ENCODE measurements at regions not wholly inside any gene's neighbourhood (a gene's known extent, or its start where the extent isn't known, plus 50 kb on each side); places are given as distances from the start of the nearest gene placed in this dataset.

- no peak overlapping the region for H2AFZ ChIP-seq (ENCODE audit: low read length)
- DNase-seq: no peak
- H3K9me2 ChIP-seq (replicated peaks; ENCODE audit: insufficient read depth, low read length): no peaks in the 10 kb centered on the region
- H3K27me3 ChIP-seq (ENCODE audit: low read length): 0 out of 2 replicates have a peak, but pooled peaks cover 2% of the 10 kb centered on the region
- H3K9me3 ChIP-seq (ENCODE audit: low read length): no peaks in the 10 kb centered on the region
- H4K20me1 ChIP-seq (ENCODE audit: insufficient read depth, low read depth, low read length): no peaks in the 10 kb centered on the region
- no peaks in the 10 kb centered on the region for H3K79me2 ChIP-seq (ENCODE audit: low read length)
- no peak overlapping the region for H3K4me2 ChIP-seq (ENCODE audit: low read depth, low read length, poor library complexity, severe bottlenecking)
- no peak overlapping the region for H3K4me3 ChIP-seq (ENCODE audit: low read length)
- no peak overlapping the region for H3K27ac ChIP-seq (ENCODE audit: low read length)
- no peak overlapping the region for H3K9ac ChIP-seq (ENCODE audit: low read length)
- H3K4me1 ChIP-seq (ENCODE audit: low read length): peaks cover 7% of the 10 kb centered on the region
- H3K36me3 ChIP-seq (ENCODE audit: insufficient read depth, low read length): no peaks in the 10 kb centered on the region
Observed at GRCh38 chr12:41701943-41702601, 442.6 kb downstream of the GXYLT1 start.

- no peaks in the 10 kb centered on the region for H3K9me2 ChIP-seq (replicated peaks; ENCODE audit: insufficient read depth, low read length)
- DNase-seq: no peak
Observed at GRCh38 chr12:41700940-41701339, 443.7 kb downstream of the GXYLT1 start.

GRCh38 chr12:41699658-41700057 is 445.0 kb downstream of the GXYLT1 start:
- H3K9me3 ChIP-seq (ENCODE audit: low read length): no peaks in the 10 kb centered on the region
- H3K27me3 ChIP-seq (ENCODE audit: low read length): 0 out of 2 replicates have a peak, but pooled peaks cover 2% of the 10 kb centered on the region
- no peak overlapping the region for H3K4me2 ChIP-seq (ENCODE audit: low read depth, low read length, poor library complexity, severe bottlenecking)
- no peak overlapping the region for H3K9ac ChIP-seq (ENCODE audit: low read length)
- H3K27ac ChIP-seq (ENCODE audit: low read length): no peak overlapping the region
- H3K4me3 ChIP-seq (ENCODE audit: low read length): no peak overlapping the region
- no peaks in the 10 kb centered on the region for H4K20me1 ChIP-seq (ENCODE audit: insufficient read depth, low read depth, low read length)
- peaks cover 13% of the 10 kb centered on the region for H3K4me1 ChIP-seq (ENCODE audit: low read length)
- no peak overlapping the region for H2AFZ ChIP-seq (ENCODE audit: low read length)
- H3K79me2 ChIP-seq (ENCODE audit: low read length): no peaks in the 10 kb centered on the region
- H3K9me2 ChIP-seq (replicated peaks; ENCODE audit: insufficient read depth, low read length): no peaks in the 10 kb centered on the region
- no peaks in the 10 kb centered on the region for H3K36me3 ChIP-seq (ENCODE audit: insufficient read depth, low read length)
- no peak for DNase-seq

More at GRCh38 chr12:41700940-41701339, 443.7 kb downstream of the GXYLT1 start:
- H3K79me2 ChIP-seq (ENCODE audit: low read length): no peaks in the 10 kb centered on the region
- H3K9ac ChIP-seq (ENCODE audit: low read length): no peak overlapping the region
- H3K27ac ChIP-seq (ENCODE audit: low read length): no peak overlapping the region
- peaks cover 13% of the 10 kb centered on the region for H3K4me1 ChIP-seq (ENCODE audit: low read length)
- H3K9me3 ChIP-seq (ENCODE audit: low read length): no peaks in the 10 kb centered on the region
- no peak overlapping the region for H2AFZ ChIP-seq (ENCODE audit: low read length)
- H3K36me3 ChIP-seq (ENCODE audit: insufficient read depth, low read length): no peaks in the 10 kb centered on the region
- no peak overlapping the region for H3K4me2 ChIP-seq (ENCODE audit: low read depth, low read length, poor library complexity, severe bottlenecking)
- 0 out of 2 replicates have a peak, but pooled peaks cover 2% of the 10 kb centered on the region for H3K27me3 ChIP-seq (ENCODE audit: low read length)
- H4K20me1 ChIP-seq (ENCODE audit: insufficient read depth, low read depth, low read length): no peaks in the 10 kb centered on the region
- no peak overlapping the region for H3K4me3 ChIP-seq (ENCODE audit: low read length)

GRCh38 chr12:41697161-41697560 is 447.5 kb downstream of the GXYLT1 start:
- Histone ChIP-seq H3K4me3 (ENCODE audit: low read length) (no peak overlapping the region), H4K20me1 (ENCODE audit: insufficient read depth, low read depth, low read length) (no peaks in the 10 kb centered on the region), H3K36me3 (ENCODE audit: insufficient read depth, low read length) (no peaks in the 10 kb centered on the region), H3K4me1 (ENCODE audit: low read length) (peaks cover 8% of the 10 kb centered on the region), H2AFZ (ENCODE audit: low read length) (peak overlapping the region; percentile 22; the same call in 1 of the 2 replicates), H3K4me2 (ENCODE audit: low read depth, low read length, poor library complexity, severe bottlenecking) (no peak overlapping the region), H3K27me3 (ENCODE audit: low read length) (no peaks in the 10 kb centered on the region), H3K9me2 (replicated peaks; ENCODE audit: insufficient read depth, low read length) (no peaks in the 10 kb centered on the region), H3K27ac (ENCODE audit: low read length) (no peak overlapping the region), H3K9me3 (ENCODE audit: low read length) (no peaks in the 10 kb centered on the region), H3K79me2 (ENCODE audit: low read length) (no peaks in the 10 kb centered on the region), H3K9ac (ENCODE audit: low read length) (no peak overlapping the region)
- no peak for DNase-seq

GRCh38 chr12:41684997-41685396 is 459.7 kb downstream of the GXYLT1 start:
- H3K4me2 ChIP-seq (ENCODE audit: low read depth, low read length, poor library complexity, severe bottlenecking): no peak overlapping the region
- peak overlapping the region; percentile 99; the same call in 1 of the 2 replicates for H3K27ac ChIP-seq (ENCODE audit: low read length)
- no peak for DNase-seq
- no peaks in the 10 kb centered on the region for H3K27me3 ChIP-seq (ENCODE audit: low read length)
- no peaks in the 10 kb centered on the region for H3K9me2 ChIP-seq (replicated peaks; ENCODE audit: insufficient read depth, low read length)
- H3K36me3 ChIP-seq (ENCODE audit: insufficient read depth, low read length): peaks cover 2% of the 10 kb centered on the region; the same call in 1 of the 2 replicates
- no peaks in the 10 kb centered on the region for H3K79me2 ChIP-seq (ENCODE audit: low read length)
- no peaks in the 10 kb centered on the region for H4K20me1 ChIP-seq (ENCODE audit: insufficient read depth, low read depth, low read length)
- no peak overlapping the region for H3K4me3 ChIP-seq (ENCODE audit: low read length)
- no peak overlapping the region for H2AFZ ChIP-seq (ENCODE audit: low read length)
- no peaks in the 10 kb centered on the region; the same call in 1 of the 2 replicates for H3K9me3 ChIP-seq (ENCODE audit: low read length)
- peaks cover 69% of the 10 kb centered on the region for H3K4me1 ChIP-seq (ENCODE audit: low read length)
- H3K9ac ChIP-seq (ENCODE audit: low read length): no peak overlapping the region

GRCh38 chr12:41683513-41684240 is 461.0 kb downstream of the GXYLT1 start:
- peak; percentile 46 for DNase-seq
- Histone ChIP-seq H3K4me1 (ENCODE audit: low read length) (peaks cover 67% of the 10 kb centered on the region), H3K4me2 (ENCODE audit: low read depth, low read length, poor library complexity, severe bottlenecking) (peak overlapping the region; percentile 68), H3K9me3 (ENCODE audit: low read length) (no peaks in the 10 kb centered on the region; the same call in 1 of the 2 replicates), H3K36me3 (ENCODE audit: insufficient read depth, low read length) (peaks cover 2% of the 10 kb centered on the region; the same call in 1 of the 2 replicates), H2AFZ (ENCODE audit: low read length) (no peak overlapping the region), H3K79me2 (ENCODE audit: low read length) (no peaks in the 10 kb centered on the region), H3K27me3 (ENCODE audit: low read length) (no peaks in the 10 kb centered on the region), H4K20me1 (ENCODE audit: insufficient read depth, low read depth, low read length) (no peaks in the 10 kb centered on the region), H3K9me2 (replicated peaks; ENCODE audit: insufficient read depth, low read length) (no peaks in the 10 kb centered on the region), H3K4me3 (ENCODE audit: low read length) (peak overlapping the region; percentile 11; the same call in 1 of the 2 replicates), H3K27ac (ENCODE audit: low read length) (peak overlapping the region; percentile 99), H3K9ac (ENCODE audit: low read length) (peak overlapping the region; percentile 52)

GRCh38 chr12:41683023-41683422 is 461.7 kb downstream of the GXYLT1 start:
- H3K4me1 ChIP-seq (ENCODE audit: low read length): peaks cover 63% of the 10 kb centered on the region
- peak; percentile 96 for DNase-seq
- peak overlapping the region; percentile 68 for H3K4me2 ChIP-seq (ENCODE audit: low read depth, low read length, poor library complexity, severe bottlenecking)
- H3K36me3 ChIP-seq (ENCODE audit: insufficient read depth, low read length): peaks cover 2% of the 10 kb centered on the region; the same call in 1 of the 2 replicates
- H3K27ac ChIP-seq (ENCODE audit: low read length): peak overlapping the region; percentile 99
- H4K20me1 ChIP-seq (ENCODE audit: insufficient read depth, low read depth, low read length): no peaks in the 10 kb centered on the region
- peak overlapping the region; percentile 33 for H3K4me3 ChIP-seq (ENCODE audit: low read length)
- peak overlapping the region; percentile 59 for H3K9ac ChIP-seq (ENCODE audit: low read length)
- no peaks in the 10 kb centered on the region for H3K27me3 ChIP-seq (ENCODE audit: low read length)
- H3K9me3 ChIP-seq (ENCODE audit: low read length): no peaks in the 10 kb centered on the region; the same call in 1 of the 2 replicates
- no peaks in the 10 kb centered on the region for H3K9me2 ChIP-seq (replicated peaks; ENCODE audit: insufficient read depth, low read length)
- no peaks in the 10 kb centered on the region for H3K79me2 ChIP-seq (ENCODE audit: low read length)
- H2AFZ ChIP-seq (ENCODE audit: low read length): no peak overlapping the region

- Histone ChIP-seq H3K4me3 (ENCODE audit: low read length) (peak overlapping the region; percentile 33), H3K4me2 (ENCODE audit: low read depth, low read length, poor library complexity, severe bottlenecking) (peak overlapping the region; percentile 68), H2AFZ (ENCODE audit: low read length) (no peak overlapping the region), H3K79me2 (ENCODE audit: low read length) (no peaks in the 10 kb centered on the region), H3K9me3 (ENCODE audit: low read length) (no peaks in the 10 kb centered on the region; the same call in 1 of the 2 replicates), H3K9me2 (replicated peaks; ENCODE audit: insufficient read depth, low read length) (no peaks in the 10 kb centered on the region), H3K36me3 (ENCODE audit: insufficient read depth, low read length) (peaks cover 2% of the 10 kb centered on the region; the same call in 1 of the 2 replicates), H3K27me3 (ENCODE audit: low read length) (no peaks in the 10 kb centered on the region), H3K27ac (ENCODE audit: low read length) (peak overlapping the region; percentile 99), H3K4me1 (ENCODE audit: low read length) (peaks cover 56% of the 10 kb centered on the region), H3K9ac (ENCODE audit: low read length) (peak overlapping the region; percentile 59), H4K20me1 (ENCODE audit: insufficient read depth, low read depth, low read length) (no peaks in the 10 kb centered on the region)
- peak; percentile 62 for DNase-seq
Observed at GRCh38 chr12:41681898-41682297, 462.8 kb downstream of the GXYLT1 start.

Data from Karpas-422 (cell line).